EL (cell line): ENCODE measurements at regions not wholly inside any gene's neighbourhood (a gene's known extent, or its start where the extent isn't known, plus 50 kb on each side); places are given as distances from the start of the nearest gene placed in this dataset.

Experiments
- DNase-seq: peaks from one replicate; pipeline ENCODE4 v3.0.0-alpha.2; 2016

- DNase-seq = no peak
Observed at GRCh38 chr11:13874597-13874996, 87.9 kb upstream of the SPON1 start.

- DNase-seq = no peak
Observed at GRCh38 chr11:13875643-13876042, 86.9 kb upstream of the SPON1 start.

- no peak for DNase-seq
Observed at GRCh38 chr11:13876423-13876822, 86.1 kb upstream of the SPON1 start.

- no peak for DNase-seq
Observed at GRCh38 chr11:13878077-13878476, 84.4 kb upstream of the SPON1 start.

- DNase-seq = no peak
Observed at GRCh38 chr11:13880634-13881033, 81.9 kb upstream of the SPON1 start.

GRCh38 chr11:13881226-13881905, 81.2 kb upstream of the SPON1 start:
- no peak for DNase-seq

GRCh38 chr11:13883042-13883441, 79.5 kb upstream of the SPON1 start:
- DNase-seq = no peak

GRCh38 chr11:13883589-13883988, 78.9 kb upstream of the SPON1 start:
- no peak for DNase-seq

GRCh38 chr11:13884158-13884799, 78.2 kb upstream of the SPON1 start:
- no peak for DNase-seq

GRCh38 chr11:13885083-13885482, 77.4 kb upstream of the SPON1 start:
- DNase-seq = no peak

- no peak for DNase-seq
Observed at GRCh38 chr11:13889552-13890249, 72.8 kb upstream of the SPON1 start.

GRCh38 chr11:13891911-13892310, 70.6 kb upstream of the SPON1 start:
- DNase-seq = no peak

GRCh38 chr11:13896175-13896980, 66.1 kb upstream of the SPON1 start:
- DNase-seq = no peak

GRCh38 chr11:13896981-13897353, 65.6 kb upstream of the SPON1 start:
- DNase-seq = no peak

GRCh38 chr11:13897646-13898276, 64.8 kb upstream of the SPON1 start:
- DNase-seq = no peak

GRCh38 chr11:13899603-13900002, 62.9 kb upstream of the SPON1 start:
- no peak for DNase-seq

- DNase-seq = no peak
Observed at GRCh38 chr11:13902523-13902922, 60.0 kb upstream of the SPON1 start.

- no peak for DNase-seq
Observed at GRCh38 chr11:13905137-13905781, 57.3 kb upstream of the SPON1 start.

- no peak for DNase-seq
Observed at GRCh38 chr11:13907678-13908077, 54.8 kb upstream of the SPON1 start.

- no peak for DNase-seq
Observed at GRCh38 chr11:13908535-13908934, 54.0 kb upstream of the SPON1 start.
